KMS-11 (cell line): ENCODE measurements at regions not wholly inside any gene's neighbourhood (a gene's known extent, or its start where the extent isn't known, plus 50 kb on each side); places are given as distances from the start of the nearest gene placed in this dataset.

Experiments
- H2AFZ ChIP-seq: fragments of 200-600 bp; sonication (generic); 2 replicates; pipeline ENCODE4 v1.6.1; 2016; ENCODE audit warnings: antibody characterized with exemption, mixed run types, low read depth
- H3K27ac ChIP-seq: fragments of 200-600 bp; sonication (generic); 2 replicates; pipeline ENCODE4 v1.6.1; 2016; ENCODE audit warnings: mild to moderate bottlenecking, mixed run types
- H3K27me3 ChIP-seq: fragments of 200-600 bp; sonication (generic); 2 replicates; pipeline ENCODE4 v1.6.1; 2017; ENCODE audit warnings: mild to moderate bottlenecking, low read depth, mixed run types, moderate library complexity; ENCODE audit not compliant: insufficient read depth
- H3K36me3 ChIP-seq: fragments of 200-600 bp; sonication (generic); 2 replicates; pipeline ENCODE4 v1.6.1; 2017; ENCODE audit warnings: mild to moderate bottlenecking, mixed run types; ENCODE audit not compliant: insufficient read depth
- H3K4me1 ChIP-seq: fragments of 200-600 bp; sonication (generic); 2 replicates; pipeline ENCODE4 v1.6.1; 2016; ENCODE audit warnings: mild to moderate bottlenecking, low read depth, mixed run types; ENCODE audit not compliant: poor library complexity, severe bottlenecking
- H3K4me2 ChIP-seq: fragments of 200-600 bp; sonication (generic); 2 replicates; pipeline ENCODE4 v1.7.0; 2016; ENCODE audit warnings: mild to moderate bottlenecking, mixed run types
- H3K4me3 ChIP-seq: fragments of 200-600 bp; sonication (generic); IDR thresholded peaks from 2 replicates; pipeline ENCODE4 v1.6.1; 2017; ENCODE audit warnings: low read depth, low read length, mixed read lengths; ENCODE audit not compliant: insufficient read depth
- H3K79me2 ChIP-seq: fragments of 200-600 bp; sonication (generic); 2 replicates; pipeline ENCODE4 v1.6.1; 2016; ENCODE audit warnings: low read depth, mixed run types; ENCODE audit not compliant: insufficient read depth
- H3K9ac ChIP-seq: fragments of 200-600 bp; sonication (generic); 2 replicates; pipeline ENCODE4 v1.6.1; 2016; ENCODE audit warnings: mild to moderate bottlenecking, mixed run types
- H4K20me1 ChIP-seq: fragments of 200-600 bp; sonication (generic); 2 replicates; pipeline ENCODE4 v1.6.1; 2016; ENCODE audit warnings: mild to moderate bottlenecking, mixed run types; ENCODE audit not compliant: insufficient read depth
- TF ChIP-seq, protein P1 (sequence below): fragments of 200-600 bp; sonication (generic); conservative IDR thresholded peaks from 2 replicates; pipeline ENCODE4 v1.6.1; 2017; ENCODE audit warnings: low read depth, mild to moderate bottlenecking, antibody characterized with exemption, low read length, moderate library complexity, mixed read lengths

DNA sequence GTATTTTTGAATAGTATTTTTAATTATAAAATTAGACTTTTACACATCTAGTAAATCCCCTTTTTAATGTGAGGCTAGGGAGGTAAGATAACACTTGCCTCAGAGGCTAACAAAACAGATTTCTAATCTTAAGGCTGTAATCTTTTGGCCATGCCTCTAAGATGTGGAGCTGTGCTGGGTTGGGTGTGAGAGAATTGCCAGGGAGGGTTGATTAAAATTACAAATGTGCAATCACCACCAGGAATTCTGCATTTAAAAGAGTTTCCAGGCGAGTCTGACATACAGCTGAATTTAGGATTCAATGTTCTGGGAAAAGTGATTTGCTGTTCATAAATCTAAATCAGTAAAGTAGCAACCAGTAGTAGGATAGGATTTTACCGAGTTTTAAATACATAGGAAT, 73.3 kb downstream of the NUDT12 start:
- Histone ChIP-seq H3K9ac (no peak overlapping the region), H3K36me3 (no peaks in the 10 kb centered on the region), H3K27ac (no peak overlapping the region), H2AFZ (no peak overlapping the region), H3K4me2 (no peak overlapping the region), H4K20me1 (no peaks in the 10 kb centered on the region), H3K79me2 (no peaks in the 10 kb centered on the region), H3K4me1 (peaks cover 33% of the 10 kb centered on the region), H3K27me3 (no peaks in the 10 kb centered on the region), H3K4me3 (no peak overlapping the region)
- TF ChIP-seq, protein P1, sequence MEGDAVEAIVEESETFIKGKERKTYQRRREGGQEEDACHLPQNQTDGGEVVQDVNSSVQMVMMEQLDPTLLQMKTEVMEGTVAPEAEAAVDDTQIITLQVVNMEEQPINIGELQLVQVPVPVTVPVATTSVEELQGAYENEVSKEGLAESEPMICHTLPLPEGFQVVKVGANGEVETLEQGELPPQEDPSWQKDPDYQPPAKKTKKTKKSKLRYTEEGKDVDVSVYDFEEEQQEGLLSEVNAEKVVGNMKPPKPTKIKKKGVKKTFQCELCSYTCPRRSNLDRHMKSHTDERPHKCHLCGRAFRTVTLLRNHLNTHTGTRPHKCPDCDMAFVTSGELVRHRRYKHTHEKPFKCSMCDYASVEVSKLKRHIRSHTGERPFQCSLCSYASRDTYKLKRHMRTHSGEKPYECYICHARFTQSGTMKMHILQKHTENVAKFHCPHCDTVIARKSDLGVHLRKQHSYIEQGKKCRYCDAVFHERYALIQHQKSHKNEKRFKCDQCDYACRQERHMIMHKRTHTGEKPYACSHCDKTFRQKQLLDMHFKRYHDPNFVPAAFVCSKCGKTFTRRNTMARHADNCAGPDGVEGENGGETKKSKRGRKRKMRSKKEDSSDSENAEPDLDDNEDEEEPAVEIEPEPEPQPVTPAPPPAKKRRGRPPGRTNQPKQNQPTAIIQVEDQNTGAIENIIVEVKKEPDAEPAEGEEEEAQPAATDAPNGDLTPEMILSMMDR = no peak

DNA sequence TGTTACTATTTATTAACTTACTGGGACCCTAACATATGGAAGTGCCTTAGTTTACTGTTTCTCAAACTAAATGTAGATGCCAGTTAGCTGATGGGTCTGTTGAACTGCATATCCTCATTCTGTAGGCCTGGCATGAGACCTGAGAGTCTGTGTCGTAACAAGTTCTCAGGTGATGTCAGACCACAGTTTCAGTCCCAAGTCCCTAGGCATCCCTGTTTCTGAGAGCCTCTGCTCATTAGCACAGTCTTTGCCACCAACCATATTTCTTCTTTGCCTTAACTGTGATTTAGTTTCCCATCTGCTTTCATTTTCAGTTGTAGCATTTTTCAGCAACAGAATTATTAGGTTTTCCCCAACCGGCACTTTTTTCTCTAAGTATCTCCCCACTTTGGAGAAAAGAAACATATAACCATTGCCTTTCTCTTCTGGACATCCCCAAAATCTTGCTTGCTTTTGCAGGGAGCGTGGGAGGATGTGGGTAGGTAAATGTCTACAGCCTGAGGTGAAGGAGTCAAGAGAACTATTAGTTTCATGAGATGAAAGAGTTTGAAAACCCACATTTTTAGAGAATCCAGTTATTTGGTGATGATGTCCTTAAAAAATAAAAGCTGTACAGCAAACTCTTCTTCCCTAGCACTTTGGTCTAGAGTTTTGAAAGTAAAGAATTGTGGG, 74.6 kb downstream of the NUDT12 start:
- Histone ChIP-seq H3K4me1 (peaks cover 33% of the 10 kb centered on the region), H3K4me2 (peak overlapping the region; percentile 59), H3K4me3 (no peak overlapping the region), H3K27me3 (no peaks in the 10 kb centered on the region), H4K20me1 (no peaks in the 10 kb centered on the region), H3K27ac (peak overlapping the region; percentile 66), H3K9ac (peak overlapping the region; percentile 14; the same call in 1 of the 2 replicates), H3K36me3 (no peaks in the 10 kb centered on the region), H3K79me2 (no peaks in the 10 kb centered on the region), H2AFZ (peak overlapping the region; percentile 6)
- TF ChIP-seq, protein P1 = no peak

DNA sequence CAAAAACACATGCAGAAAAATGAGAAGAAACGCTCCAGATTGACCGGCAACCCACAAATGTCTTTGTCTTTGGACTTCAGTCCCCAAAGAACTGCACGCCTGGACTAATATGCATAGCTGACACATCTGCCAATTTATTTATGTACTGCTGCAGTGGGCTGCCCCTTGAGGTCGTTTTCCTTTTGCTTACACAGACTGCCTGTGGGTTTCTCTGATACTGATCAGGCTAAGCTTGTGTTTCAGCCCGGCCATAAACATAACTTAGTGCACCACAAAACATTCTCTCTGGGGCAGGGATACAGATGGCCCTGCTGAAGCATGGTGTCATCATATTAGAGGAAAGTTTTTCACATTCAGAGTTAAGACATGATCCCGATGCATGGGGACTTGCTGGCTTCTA, 75.4 kb downstream of the NUDT12 start:
- TF ChIP-seq, protein P1 = no peak
- peak overlapping the region; percentile 66 for H3K27ac ChIP-seq
- H3K4me1 ChIP-seq = peaks cover 33% of the 10 kb centered on the region
- H4K20me1 ChIP-seq = no peaks in the 10 kb centered on the region
- peak overlapping the region; percentile 6 for H2AFZ ChIP-seq
- H3K79me2 ChIP-seq = no peaks in the 10 kb centered on the region
- no peaks in the 10 kb centered on the region for H3K27me3 ChIP-seq
- H3K36me3 ChIP-seq = no peaks in the 10 kb centered on the region
- peak overlapping the region; percentile 14; the same call in 1 of the 2 replicates for H3K9ac ChIP-seq
- H3K4me2 ChIP-seq = peak overlapping the region; percentile 59
- H3K4me3 ChIP-seq = no peak overlapping the region

DNA sequence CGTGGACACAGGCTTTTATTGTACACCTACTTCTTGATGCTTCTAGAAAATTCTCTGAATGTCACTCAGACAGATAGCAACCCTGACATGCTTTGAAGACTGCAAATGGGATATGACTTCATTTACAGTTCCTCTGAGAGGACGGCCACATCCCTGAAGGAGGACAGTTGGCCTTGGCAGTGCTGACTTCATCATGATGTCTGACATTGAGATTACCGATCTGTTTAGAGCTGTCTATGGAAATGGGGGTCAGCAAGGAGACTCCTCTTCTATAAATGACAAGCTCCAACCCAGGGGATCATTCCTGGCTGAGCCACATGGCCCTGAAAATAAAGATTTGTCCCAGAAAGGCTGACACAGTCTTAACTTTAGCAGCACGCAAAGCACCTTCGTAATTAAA, 75.8 kb downstream of the NUDT12 start:
- H3K4me1 ChIP-seq = peaks cover 33% of the 10 kb centered on the region
- no peaks in the 10 kb centered on the region for H4K20me1 ChIP-seq
- H3K79me2 ChIP-seq = no peaks in the 10 kb centered on the region
- peak overlapping the region; percentile 66; the same call in 1 of the 2 replicates for H3K27ac ChIP-seq
- peak overlapping the region; percentile 59 for H3K4me2 ChIP-seq
- no peak overlapping the region for H3K4me3 ChIP-seq
- H3K36me3 ChIP-seq = no peaks in the 10 kb centered on the region
- H2AFZ ChIP-seq = peak overlapping the region; percentile 6; the same call in 1 of the 2 replicates
- TF ChIP-seq, protein P1 = no peak
- H3K9ac ChIP-seq = no peak overlapping the region
- H3K27me3 ChIP-seq = no peaks in the 10 kb centered on the region
